H1 (cell line): ENCODE measurements at regions not wholly inside any gene's neighbourhood (a gene's known extent, or its start where the extent isn't known, plus 50 kb on each side); places are given as distances from the start of the nearest gene placed in this dataset.

Experiments used
- CTCF ChIA-PET: fragments of 300-600 bp; sonication (Branson Sonifier 250); formaldehyde crosslinking; loops from one replicate; lab custom pipeline; 2021; ENCODE audit not compliant: partially characterized antibody; lab: Charles Lee
- POLR2A ChIA-PET: fragments of 300-600 bp; sonication (Branson Sonifier 250); formaldehyde crosslinking; loops from one replicate; lab custom pipeline; 2021; ENCODE audit warnings: inconsistent platforms; ENCODE audit not compliant: partially characterized antibody; lab: Charles Lee
- DNase-seq, 2 experiments: peaks; one replicate each; pipeline versions ENCODE4 v3.0.0 to v3.0.0-alpha.2; 2010 to 2022; ENCODE audit warnings: low spot score in 2 of 2, low read depth in 1 of 2, mixed read lengths in 1 of 2
- FAIRE-seq: peaks from 2 replicates; lab custom pipeline; 2011; peaks lifted over from hg19 to GRCh38; lab: Jason Lieb, UNC
- H2AFZ ChIP-seq: 2 replicates; pipeline ENCODE4 v1.8.1; 2012; ENCODE audit warnings: low read length, inconsistent platforms
- H2AK5ac ChIP-seq: 2 replicates; pipeline ENCODE4 v1.6.1; 2013; ENCODE audit warnings: low read depth, low read length
- H2BK120ac ChIP-seq: replicated peaks from 2 replicates; pipeline ENCODE3; 2013; ENCODE audit warnings: low read depth, low read length, inconsistent platforms
- H2BK12ac ChIP-seq: 2 replicates; pipeline ENCODE4 v1.6.1; 2013; ENCODE audit warnings: low read depth, low read length
- H2BK15ac ChIP-seq: 2 replicates; pipeline ENCODE4 v1.6.1; 2013; ENCODE audit warnings: low read length
- H2BK20ac ChIP-seq: 2 replicates; pipeline ENCODE4 v1.6.1; 2013; ENCODE audit warnings: low read length
- H2BK5ac ChIP-seq: 2 replicates; pipeline ENCODE4 v1.6.1; 2013; ENCODE audit warnings: low read depth, low read length
- H3K14ac ChIP-seq: 2 replicates; pipeline ENCODE4 v1.6.1; 2013; ENCODE audit warnings: inconsistent platforms; ENCODE audit not compliant: insufficient read length
- H3K18ac ChIP-seq: 2 replicates; pipeline ENCODE4 v1.6.1; 2013; ENCODE audit warnings: low read length; ENCODE audit errors: extremely low read depth
- H3K23ac ChIP-seq: 2 replicates; pipeline ENCODE4 v1.6.1; 2013; ENCODE audit warnings: inconsistent platforms; ENCODE audit not compliant: insufficient read length
- H3K23me2 ChIP-seq: 2 replicates; pipeline ENCODE4 v1.6.1; 2013; ENCODE audit warnings: low read depth, low read length
- H3K27ac ChIP-seq: 2 replicates; pipeline ENCODE4 v1.6.1; 2011; ENCODE audit warnings: low read depth, low read length, inconsistent platforms
- H3K27me3 ChIP-seq, 4 experiments: replicated peaks in 1 of 4; 1 replicate in 1 of 4; 2 replicates in 3 of 4; pipeline versions ENCODE4 v1.6.1 to v1.8.1; 2011 to 2013; ENCODE audit warnings: low read length in 3 of 4, mild to moderate bottlenecking in 3 of 4, inconsistent platforms in 2 of 4, mixed read lengths in 2 of 4, moderate library complexity in 1 of 4; ENCODE audit not compliant: control insufficient read depth in 3 of 4, insufficient read depth in 3 of 4; ENCODE audit errors: extremely low read depth in 1 of 4
- H3K36me3 ChIP-seq, 4 experiments: 2 replicates each; pipeline versions ENCODE4 v1.6.1 to v1.8.1; 2011 to 2013; ENCODE audit warnings: mild to moderate bottlenecking in 4 of 4, low read length in 3 of 4, moderate library complexity in 2 of 4, control low read depth in 1 of 4, inconsistent platforms in 1 of 4; ENCODE audit not compliant: insufficient read depth in 4 of 4, control insufficient read depth in 2 of 4
- H3K4ac ChIP-seq: replicated peaks from 2 replicates; pipeline ENCODE3; 2013; ENCODE audit warnings: low read length, low read depth, mixed read lengths, inconsistent platforms; ENCODE audit not compliant: insufficient read length
- H3K4me1 ChIP-seq, 4 experiments: replicated peaks in 1 of 4; 1 replicate in 1 of 4; 2 replicates in 3 of 4; pipeline versions ENCODE4 v1.6.1 to v1.8.1; 2011 to 2013; ENCODE audit warnings: low read length in 3 of 4, inconsistent platforms in 2 of 4, mixed read lengths in 1 of 4; ENCODE audit not compliant: insufficient read depth in 4 of 4, control insufficient read depth in 3 of 4
- H3K4me2 ChIP-seq, 2 experiments: 2 replicates each; pipeline versions ENCODE4 v1.6.1 to v1.8.1; 2011 to 2013; ENCODE audit warnings: low read depth in 2 of 2, low read length in 2 of 2, control low read depth in 1 of 2, inconsistent platforms in 1 of 2, mild to moderate bottlenecking in 1 of 2; ENCODE audit not compliant: insufficient read depth in 1 of 2
- H3K4me3 ChIP-seq, 4 experiments: fragments of 200-600, 300-600 bp in 1 of 4; sonication (generic), shearing (Covaris generic), sonication (Bioruptor Twin) in 1 of 4; 2 replicates each; pipeline versions ENCODE4 v1.5.1 to v1.8.1; 2011 to 2016; ENCODE audit warnings: low read length in 4 of 4, low read depth in 3 of 4, control low read depth in 2 of 4, inconsistent platforms in 2 of 4, mild to moderate bottlenecking in 2 of 4, mixed read lengths in 1 of 4, moderate library complexity in 1 of 4; ENCODE audit not compliant: insufficient read depth in 2 of 4; ENCODE audit errors: extremely low read depth in 1 of 4
- H3K56ac ChIP-seq: replicated peaks from 2 replicates; pipeline ENCODE3; 2013; ENCODE audit warnings: low read depth, mild to moderate bottlenecking, mixed read lengths, low read length, inconsistent platforms; ENCODE audit not compliant: insufficient read length
- H3K79me1 ChIP-seq: 2 replicates; pipeline ENCODE4 v1.6.1; 2013; ENCODE audit warnings: low read depth, low read length, control low read depth
- H3K79me2 ChIP-seq, 2 experiments: 2 replicates each; pipeline versions ENCODE4 v1.6.1 to v1.8.1; 2012 to 2013; ENCODE audit warnings: low read length in 2 of 2, mild to moderate bottlenecking in 2 of 2, inconsistent platforms in 1 of 2; ENCODE audit not compliant: insufficient read depth in 2 of 2, control insufficient read depth in 1 of 2
- H3K9ac ChIP-seq, 4 experiments: replicated peaks in 1 of 4; 1 replicate in 1 of 4; 2 replicates in 3 of 4; pipeline versions ENCODE4 v1.6.1 to v1.8.1; 2011 to 2013; ENCODE audit warnings: low read depth in 3 of 4, low read length in 3 of 4, control low read depth in 2 of 4, mild to moderate bottlenecking in 2 of 4, moderate library complexity in 2 of 4, inconsistent platforms in 1 of 4; ENCODE audit errors: extremely low read depth in 1 of 4
- H3K9me3 ChIP-seq, 2 experiments: 2 replicates each; pipeline versions ENCODE4 v1.6.1 to v1.8.1; 2012 to 2013; ENCODE audit warnings: mild to moderate bottlenecking in 2 of 2, moderate library complexity in 2 of 2, control low read depth in 1 of 2, inconsistent platforms in 1 of 2, low read depth in 1 of 2, low read length in 1 of 2, mixed read lengths in 1 of 2; ENCODE audit not compliant: insufficient read depth in 2 of 2
- H4K20me1 ChIP-seq, 2 experiments: replicated peaks in 1 of 2; 2 replicates each; pipeline versions ENCODE3 to v1.8.1; 2011 to 2013; ENCODE audit warnings: inconsistent platforms in 2 of 2, low read length in 2 of 2, mild to moderate bottlenecking in 1 of 2; ENCODE audit not compliant: insufficient read depth in 2 of 2, control insufficient read depth in 1 of 2
- H4K5ac ChIP-seq: 2 replicates; pipeline ENCODE4 v1.6.1; 2013; ENCODE audit warnings: low read length, low read depth, mixed read lengths, inconsistent platforms; ENCODE audit not compliant: insufficient read length
- H4K8ac ChIP-seq: 2 replicates; pipeline ENCODE4 v1.8.0; 2013; ENCODE audit warnings: mild to moderate bottlenecking, moderate library complexity, low read length, inconsistent platforms; ENCODE audit not compliant: insufficient read depth; ENCODE audit errors: extremely low read depth
- H4K91ac ChIP-seq: replicated peaks from 2 replicates; pipeline ENCODE3; 2013; ENCODE audit warnings: low read length, mixed read lengths, inconsistent platforms; ENCODE audit not compliant: insufficient read length
- ASH2L ChIP-seq: fragments of 200-600, 300-600 bp; sonication (generic); IDR thresholded peaks from one replicate; pipeline ENCODE4 v1.7.1; 2017; ENCODE audit warnings: low read length
- CBX5 ChIP-seq: fragments of 300-800, 300-1000 bp; sonication (generic); IDR thresholded peaks from 2 replicates; pipeline ENCODE4 v1.7.1; 2016; ENCODE audit warnings: antibody characterized with exemption, low read length, low read depth
- CHD2 ChIP-seq: IDR thresholded peaks from 2 replicates; pipeline ENCODE4 v1.6.1; 2012; ENCODE audit warnings: low read length, improper control_type of control experiment
- HDAC6 ChIP-seq: IDR thresholded peaks from one replicate; pipeline ENCODE4 v1.7.1; 2012; ENCODE audit warnings: low read depth, mild to moderate bottlenecking, inconsistent platforms, low read length, moderate library complexity
- JUND ChIP-seq: IDR thresholded peaks from 2 replicates; pipeline ENCODE4 v1.6.1; 2011; ENCODE audit warnings: mild to moderate bottlenecking, improper control_type of control experiment, low read length
- NANOG ChIP-seq: IDR thresholded peaks from 2 replicates; pipeline ENCODE4 v1.6.1; 2011; ENCODE audit warnings: low read length, low read depth, mild to moderate bottlenecking, inconsistent platforms; ENCODE audit not compliant: insufficient read depth, poor library complexity, severe bottlenecking
- NRF1 ChIP-seq: IDR thresholded peaks from 2 replicates; pipeline ENCODE4 v1.6.1; 2011; ENCODE audit warnings: mild to moderate bottlenecking, low read depth, low read length, improper control_type of control experiment
- POLR2A ChIP-seq, 2 experiments: IDR thresholded peaks; 1 replicate in 1 of 2; 2 replicates in 1 of 2; pipeline ENCODE4 v1.6.1; 2011; ENCODE audit warnings: low read depth in 2 of 2, low read length in 2 of 2, mild to moderate bottlenecking in 2 of 2; ENCODE audit errors: control extremely low read depth in 1 of 2
- POLR2AphosphoS5 ChIP-seq: IDR thresholded peaks from 2 replicates; pipeline ENCODE4 v1.6.1; 2011; ENCODE audit warnings: low read depth, low read length
- RFX5 ChIP-seq: IDR thresholded peaks from 2 replicates; pipeline ENCODE4 v1.6.1; 2011; ENCODE audit warnings: low read depth, low read length, improper control_type of control experiment, borderline replicate concordance
- SIX5 ChIP-seq: IDR thresholded peaks from 2 replicates; pipeline ENCODE4 v1.6.1; 2011; ENCODE audit warnings: mild to moderate bottlenecking, low read depth, low read length
- SP2 ChIP-seq: IDR thresholded peaks from 2 replicates; pipeline ENCODE4 v1.6.1; 2012; ENCODE audit warnings: mild to moderate bottlenecking, low read length, inconsistent platforms
- SP4 ChIP-seq: IDR thresholded peaks from 2 replicates; pipeline ENCODE4 v1.6.1; 2012; ENCODE audit warnings: low read length, inconsistent platforms
- SUZ12 ChIP-seq: fragments of 200-600 bp; sonication (generic); IDR thresholded peaks from 2 replicates; pipeline ENCODE4 v1.6.1; 2012; ENCODE audit warnings: mild to moderate bottlenecking, inconsistent platforms, low read length, moderate library complexity, mixed read lengths
- TAF7 ChIP-seq: optimal IDR thresholded peaks from 2 replicates; pipeline ENCODE3; 2011; ENCODE audit warnings: low read depth, mild to moderate bottlenecking, inconsistent platforms, low read length, moderate library complexity, borderline replicate concordance
- WGBS, 2 experiments: shearing (Covaris generic) in 1 of 2; methylation state at CpG; one replicate each; pipeline versions ENCODE4 v1.1.6 to v1.1.7; 2013 to 2015; ENCODE audit warnings: low lambda C conversion rate in 2 of 2, mixed read lengths in 2 of 2, inconsistent platforms in 1 of 2, low coverage in 1 of 2, missing lambda C conversion rate in 1 of 2; ENCODE audit not compliant: insufficient replicate concordance in 2 of 2, insufficient coverage in 1 of 2, insufficient read length in 1 of 2; ENCODE audit errors: extremely low coverage in 1 of 2, missing lambda C conversion rate in 1 of 2; 5-methylcytosine and 5-hydroxymethylcytosine counted together

- Histone ChIP-seq H2BK20ac (no peak overlapping the region), H4K8ac (no peak overlapping the region), H3K9ac (no peak overlapping the region), H2BK12ac (no peak overlapping the region), H4K91ac (no peak overlapping the region), H3K27me3 (no peaks in the 10 kb centered on the region), H3K79me1 (no peaks in the 10 kb centered on the region), H2AK5ac (no peak overlapping the region), H2AFZ (no peak overlapping the region), H3K9me3 (no peaks in the 10 kb centered on the region), H2BK120ac (no peak overlapping the region), H4K20me1 (no peaks in the 10 kb centered on the region), H3K4me1 (no peaks in the 10 kb centered on the region), H3K23me2 (no peaks in the 10 kb centered on the region), H3K4ac (no peak overlapping the region), H3K4me3 (no peak overlapping the region), H3K23ac (no peak overlapping the region), H3K36me3 (no peaks in the 10 kb centered on the region), H3K27ac (no peak overlapping the region), H4K5ac (no peak overlapping the region), H3K14ac (no peak overlapping the region), H2BK5ac (no peak overlapping the region), H2BK15ac (no peak overlapping the region), H3K79me2 (no peaks in the 10 kb centered on the region), H3K4me2 (no peak overlapping the region), H3K18ac (no peak overlapping the region), H3K56ac (no peak overlapping the region)
- no peak for TF ChIP-seq SIX5
- no peak for TF ChIP-seq HDAC6
- TF ChIP-seq NRF1, result no peak
- no peak for TF ChIP-seq POLR2A (IDR thresholded peaks at IDR 0.05; ENCODE audit: control extremely low read depth in 1 of 2, low read depth in 2 of 2, low read length in 2 of 2)
- no peak for TF ChIP-seq SUZ12
- no peak for TF ChIP-seq TAF7
- TF ChIP-seq ASH2L, result no peak
- no peak for TF ChIP-seq CHD2
- no peak for TF ChIP-seq JUND
- TF ChIP-seq CBX5, result no peak
- no peak for TF ChIP-seq SP4
- no peak for TF ChIP-seq SP2
- TF ChIP-seq RFX5, result no peak
- TF ChIP-seq NANOG, result no peak
- no peak for TF ChIP-seq POLR2AphosphoS5
- POLR2A ChIA-PET, result no interaction called here
- FAIRE-seq, result no peak
- 81% methylated on average over 5 of the region's 5 CpGs; no CpG with 5 or more reads in 1 of the 2 experiments for WGBS, 2 experiments
- CTCF ChIA-PET, result interaction anchor here (0.7 to 0.9 kb wide), 2 partner anchors 22 to 187 kb away, joined by 3 read pairs; no protein-coding TSS in a partner anchor
- DNase-seq, result no peak
Observed at GRCh38 chr14:60566101-60566500, 57.2 kb downstream of the SIX6 start.
